Activated CD8-positive, alpha-beta T cell treated with anti-CD3 and anti-CD28 coated beads for 36 hours (primary cell): ENCODE measurements at regions not wholly inside any gene's neighbourhood (a gene's known extent, or its start where the extent isn't known, plus 50 kb on each side); places are given as distances from the start of the nearest gene placed in this dataset.
"Not testable (repeated sequence)": the region's sequence is repeated elsewhere in the genome, so short reads cannot be mapped to it uniquely, and the experiment has no call there.

ENCODE experiments used
- ATAC-seq: fragments of 200-7000 bp; cut with Tn5 transposase; one replicate; pipeline ENCODE4 v1.10.0; 2021; ENCODE audit warnings: mild to moderate bottlenecking, moderate library complexity
- CTCF ChIA-PET: fragments of 350-600 bp; sonication (Branson Sonifier 250); formaldehyde crosslinking; loops from one replicate; lab custom pipeline; 2021; ENCODE audit warnings: antibody characterized with exemption; lab: Charles Lee
- POLR2A ChIA-PET: fragments of 350-600 bp; sonication (Branson Sonifier 250); formaldehyde crosslinking; loops from one replicate; lab custom pipeline; 2021; ENCODE audit warnings: antibody characterized with exemption; lab: Charles Lee
- DNase-seq: peaks from one replicate; pipeline ENCODE4 v3.0.0-alpha.2; 2020
- H3K27ac Mint-ChIP-seq: one replicate; pipeline ENCODE4 v1.8.0; 2021; ENCODE audit warnings: mild to moderate bottlenecking, mixed read lengths
- H3K27me3 Mint-ChIP-seq: one replicate; pipeline ENCODE4 v1.8.0; 2021; ENCODE audit warnings: mixed read lengths
- H3K36me3 Mint-ChIP-seq: one replicate; pipeline ENCODE4 v1.8.0; 2021; ENCODE audit warnings: low read depth, mixed read lengths
- H3K4me1 Mint-ChIP-seq: one replicate; pipeline ENCODE4 v1.8.0; 2021; ENCODE audit warnings: low read depth, mixed read lengths
- H3K4me3 Mint-ChIP-seq: one replicate; pipeline ENCODE4 v1.8.0; 2021; ENCODE audit warnings: mild to moderate bottlenecking, moderate library complexity, mixed read lengths
- H3K9me3 Mint-ChIP-seq: one replicate; pipeline ENCODE4 v1.8.0; 2021; ENCODE audit warnings: mixed read lengths
- intact Hi-C: fragments of 100-400 bp; cut with micrococcal nuclease; formaldehyde crosslinking; loops from one replicate; pipeline ENCODE4 v1.10.0; 2022
- TF ChIP-seq, protein P1 (sequence below): fragments of 200-600 bp; IDR thresholded peaks from one replicate; pipeline ENCODE4 v1.8.0; 2022; ENCODE audit warnings: antibody characterized with exemption, mild to moderate bottlenecking

DNA sequence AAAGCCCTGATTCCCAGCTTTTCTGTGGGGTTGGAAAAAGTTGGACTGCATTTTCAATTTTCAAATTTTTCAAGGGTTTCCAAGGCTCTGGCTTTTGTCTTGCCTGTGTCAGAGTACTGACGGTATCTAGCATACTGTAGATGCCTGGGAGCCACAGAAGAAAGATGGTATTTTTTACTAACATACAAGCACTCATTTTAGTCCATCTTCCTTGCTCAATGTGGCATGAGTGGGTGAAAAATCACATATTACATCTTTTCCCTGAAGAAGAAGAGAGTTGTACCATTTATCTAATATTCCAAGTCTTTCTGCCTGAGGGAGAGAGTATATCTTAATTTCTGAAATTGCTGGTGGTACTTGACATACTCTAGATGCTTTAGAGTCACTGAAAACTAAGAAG is 738.6 kb upstream of the ADGRL3 start:
- Mint-ChIP-seq H3K4me1 (no peaks in the 10 kb centered on the region), H3K4me3 (no peak overlapping the region), H3K9me3 (peaks cover 19% of the 10 kb centered on the region), H3K27ac (no peak overlapping the region), H3K27me3 (no peaks in the 10 kb centered on the region), H3K36me3 (no peaks in the 10 kb centered on the region)
- DNase-seq (no peak), ATAC-seq (no peak)
- CTCF ChIA-PET = no interaction called here
- TF ChIP-seq, protein P1, sequence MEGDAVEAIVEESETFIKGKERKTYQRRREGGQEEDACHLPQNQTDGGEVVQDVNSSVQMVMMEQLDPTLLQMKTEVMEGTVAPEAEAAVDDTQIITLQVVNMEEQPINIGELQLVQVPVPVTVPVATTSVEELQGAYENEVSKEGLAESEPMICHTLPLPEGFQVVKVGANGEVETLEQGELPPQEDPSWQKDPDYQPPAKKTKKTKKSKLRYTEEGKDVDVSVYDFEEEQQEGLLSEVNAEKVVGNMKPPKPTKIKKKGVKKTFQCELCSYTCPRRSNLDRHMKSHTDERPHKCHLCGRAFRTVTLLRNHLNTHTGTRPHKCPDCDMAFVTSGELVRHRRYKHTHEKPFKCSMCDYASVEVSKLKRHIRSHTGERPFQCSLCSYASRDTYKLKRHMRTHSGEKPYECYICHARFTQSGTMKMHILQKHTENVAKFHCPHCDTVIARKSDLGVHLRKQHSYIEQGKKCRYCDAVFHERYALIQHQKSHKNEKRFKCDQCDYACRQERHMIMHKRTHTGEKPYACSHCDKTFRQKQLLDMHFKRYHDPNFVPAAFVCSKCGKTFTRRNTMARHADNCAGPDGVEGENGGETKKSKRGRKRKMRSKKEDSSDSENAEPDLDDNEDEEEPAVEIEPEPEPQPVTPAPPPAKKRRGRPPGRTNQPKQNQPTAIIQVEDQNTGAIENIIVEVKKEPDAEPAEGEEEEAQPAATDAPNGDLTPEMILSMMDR = no peak
- POLR2A ChIA-PET = no interaction called here
- intact Hi-C loops = no loop called here

DNA sequence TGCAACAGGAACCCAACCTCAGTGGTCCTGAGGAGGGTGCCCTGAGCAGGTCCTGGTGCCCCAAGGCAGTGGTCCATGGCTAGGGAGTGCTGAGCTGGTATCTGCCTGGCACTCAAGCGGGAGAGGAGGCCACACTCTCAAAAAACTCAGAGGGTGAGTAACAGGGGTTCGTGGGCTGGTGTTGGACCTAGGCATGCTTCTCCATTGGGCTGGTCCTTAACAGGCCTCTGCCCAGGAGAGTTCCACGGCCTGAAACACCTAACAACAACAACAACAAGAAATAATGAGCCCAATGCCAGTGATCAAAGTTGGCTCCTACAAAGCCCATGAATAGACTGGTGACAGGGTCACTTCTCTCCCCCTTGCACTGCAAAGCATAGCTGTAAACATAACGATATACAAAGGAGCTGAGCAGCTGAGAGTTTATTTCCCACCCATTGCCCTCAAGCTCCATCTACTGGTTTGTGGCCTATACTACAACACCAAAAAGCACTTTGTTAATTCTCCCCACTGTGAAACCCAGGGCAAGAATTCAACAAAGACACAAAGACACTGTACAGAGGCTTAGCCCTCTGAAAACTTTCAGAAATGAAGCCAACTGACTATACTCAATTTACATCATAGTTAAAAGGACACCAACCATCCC is 736.1 kb upstream of the ADGRL3 start:
- Mint-ChIP-seq H3K9me3 (peaks cover 18% of the 10 kb centered on the region), H3K4me3 (no peak overlapping the region), H3K4me1 (no peaks in the 10 kb centered on the region), H3K27me3 (no peaks in the 10 kb centered on the region), H3K27ac (no peak overlapping the region), H3K36me3 (no peaks in the 10 kb centered on the region)
- DNase-seq = no peak
- TF ChIP-seq, protein P1 = no peak
- intact Hi-C loops = no loop called here
- no peak for ATAC-seq
- ChIA-PET CTCF (interaction anchor here (0.6 kb wide), 1 partner anchor 1567 kb away, joined by 3 read pairs; no protein-coding TSS in a partner anchor), POLR2A (no interaction called here)

DNA sequence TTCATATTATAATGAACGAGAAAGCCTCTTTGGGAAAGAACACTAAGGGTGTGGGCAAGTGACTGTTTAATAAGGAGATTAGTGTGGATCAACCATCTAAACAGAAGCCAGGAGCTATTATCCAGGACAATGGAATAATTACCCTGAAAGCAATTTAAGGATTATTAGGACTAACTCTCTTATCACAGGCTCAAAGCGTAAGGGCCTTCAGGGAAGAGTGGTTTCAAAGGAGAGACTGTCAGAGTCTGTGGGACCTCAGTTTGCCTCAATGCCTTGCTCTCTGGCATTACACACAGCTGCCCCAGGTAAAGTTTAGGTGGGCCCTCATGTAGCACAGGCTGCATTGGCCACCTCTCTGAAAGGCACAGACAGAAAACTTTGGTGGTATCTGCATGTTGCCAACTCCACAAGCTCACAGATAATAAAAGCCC is 717.2 kb upstream of the ADGRL3 start:
- ATAC-seq = no peak
- ChIA-PET CTCF (no interaction called here), POLR2A (interaction anchor here (0.5 kb wide), 1 partner anchor 273 kb away, joined by 5 read pairs; no protein-coding TSS in a partner anchor)
- H3K27ac Mint-ChIP-seq = no peak overlapping the region
- no peak overlapping the region for H3K4me3 Mint-ChIP-seq
- intact Hi-C loops = no loop called here
- H3K36me3 Mint-ChIP-seq = no peaks in the 10 kb centered on the region
- no peaks in the 10 kb centered on the region for H3K4me1 Mint-ChIP-seq
- peaks cover 8% of the 10 kb centered on the region for H3K9me3 Mint-ChIP-seq
- no peaks in the 10 kb centered on the region for H3K27me3 Mint-ChIP-seq
- TF ChIP-seq, protein P1 = no peak
- no peak for DNase-seq

DNA sequence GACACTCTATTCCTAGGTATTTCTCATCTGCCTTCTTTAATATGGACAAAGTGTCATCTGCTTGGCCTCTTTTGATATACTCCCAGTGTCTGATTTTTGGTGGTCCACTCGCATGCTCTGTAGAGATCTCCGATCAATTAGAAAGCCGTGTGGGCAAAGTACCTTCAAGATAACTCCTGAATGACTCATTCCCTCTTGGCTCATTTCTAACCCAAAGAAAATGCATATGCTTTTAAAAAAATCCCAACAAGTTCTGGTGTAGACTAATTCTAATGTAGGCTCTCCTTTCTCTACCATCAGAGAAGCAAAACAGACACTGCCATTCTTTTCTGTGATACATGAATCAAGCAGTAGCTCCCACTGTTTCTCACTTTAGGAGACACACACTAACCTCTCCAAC is 714.9 kb upstream of the ADGRL3 start:
- H3K27ac Mint-ChIP-seq = no peak overlapping the region
- no peaks in the 10 kb centered on the region for H3K36me3 Mint-ChIP-seq
- POLR2A ChIA-PET = no interaction called here
- ATAC-seq (no peak), DNase-seq (no peak)
- H3K9me3 Mint-ChIP-seq = peaks cover 8% of the 10 kb centered on the region
- CTCF ChIA-PET = no interaction called here
- TF ChIP-seq, protein P1 = no peak
- H3K4me3 Mint-ChIP-seq = no peak overlapping the region
- intact Hi-C loops = no loop called here
- H3K4me1 Mint-ChIP-seq = no peaks in the 10 kb centered on the region
- H3K27me3 Mint-ChIP-seq = no peaks in the 10 kb centered on the region

DNA sequence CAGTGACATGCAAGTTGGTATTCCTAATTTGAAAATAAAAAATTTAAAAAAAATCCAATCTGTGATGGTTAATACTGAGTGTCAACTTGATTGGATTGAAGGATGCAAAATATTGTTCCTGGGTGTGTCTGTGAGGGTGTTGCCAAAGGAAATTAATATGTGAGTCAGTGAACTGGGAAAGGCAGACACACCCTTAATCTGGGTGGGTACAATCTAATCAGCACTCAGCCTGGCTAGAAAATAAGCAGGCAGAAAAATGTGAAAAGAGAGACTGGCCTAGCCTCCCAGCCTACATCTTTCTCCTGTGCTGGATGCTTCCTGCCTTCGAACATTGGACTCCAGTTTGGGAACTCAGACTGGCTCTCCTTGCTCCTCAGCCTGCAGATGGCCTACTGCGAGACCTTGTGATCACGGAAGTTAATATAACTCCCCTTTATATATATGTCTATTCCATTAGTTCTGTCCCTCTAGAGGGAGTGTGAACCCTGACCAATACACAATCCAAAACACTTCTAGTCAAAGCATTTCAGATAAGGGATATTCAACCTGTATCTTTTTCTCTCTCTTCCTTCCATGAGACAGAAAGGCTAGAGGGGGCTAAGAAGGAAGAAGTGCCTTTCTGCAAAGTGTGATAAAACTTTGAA is 712.9 kb upstream of the ADGRL3 start:
- H3K4me3 Mint-ChIP-seq, intact Hi-C loops, H3K36me3 Mint-ChIP-seq, POLR2A ChIA-PET, ATAC-seq, DNase-seq, H3K4me1 Mint-ChIP-seq, H3K9me3 Mint-ChIP-seq, H3K27ac Mint-ChIP-seq, CTCF ChIA-PET, H3K27me3 Mint-ChIP-seq: not testable (repeated sequence)
